HepG2 (cell line): ENCODE measurements at regions not wholly inside any gene's neighbourhood (a gene's known extent, or its start where the extent isn't known, plus 50 kb on each side); places are given as distances from the start of the nearest gene placed in this dataset.

Experiments
- CTCF ChIP-seq: sonication (generic); formaldehyde crosslinking; IDR thresholded peaks from 2 replicates; pipeline ENCODE4 v1.5.0; 2020; ENCODE audit warnings: mild to moderate bottlenecking, missing genetic modification reagents, moderate library complexity
- EZH2 ChIP-seq: conservative IDR thresholded peaks from 2 replicates; pipeline ENCODE4 v1.6.1; 2012; ENCODE audit warnings: mild to moderate bottlenecking, low read depth, low read length, moderate library complexity
- NR2C2 ChIP-seq: sonication (generic); formaldehyde crosslinking; IDR thresholded peaks from 2 replicates; pipeline ENCODE4 v1.4.0; 2020; ENCODE audit warnings: missing genetic modification reagents, mild to moderate bottlenecking, moderate library complexity, borderline replicate concordance
- ZBTB7A ChIP-seq: sonication (generic); formaldehyde crosslinking; IDR thresholded peaks from 2 replicates; pipeline ENCODE4 v1.8.0; 2022; ENCODE audit warnings: mild to moderate bottlenecking, missing genetic modification reagents
- ZNF354B ChIP-seq: sonication (generic); formaldehyde crosslinking; IDR thresholded peaks from 2 replicates; pipeline ENCODE4 v1.8.0; 2022; ENCODE audit warnings: mild to moderate bottlenecking, missing genetic modification reagents
- ZNF564 ChIP-seq: sonication (generic); formaldehyde crosslinking; IDR thresholded peaks from 2 replicates; pipeline ENCODE4 v1.8.1; 2023; ENCODE audit warnings: mild to moderate bottlenecking, missing genetic modification reagents

DNA sequence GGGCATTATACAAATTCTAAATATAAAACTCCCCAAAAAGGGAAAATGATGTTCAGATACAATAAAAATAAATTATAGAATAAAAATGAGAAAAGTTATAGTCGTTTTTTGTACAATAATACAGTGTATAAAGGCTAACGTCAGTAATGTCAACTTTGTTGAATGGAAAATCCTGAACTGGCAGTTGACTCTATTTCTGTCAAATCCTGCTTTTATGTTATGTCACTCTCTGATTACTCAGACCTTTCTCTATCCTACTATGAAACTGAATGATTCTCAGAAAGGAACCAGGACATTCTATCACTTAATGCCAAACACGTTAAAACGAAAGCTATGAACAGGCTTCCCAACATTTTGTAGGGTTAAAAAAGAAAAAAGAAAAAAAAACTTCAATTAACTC lies 636.4 kb downstream of the USP25 start:
- no peak for TF ChIP-seq ZBTB7A
- TF ChIP-seq NR2C2 (CRISPR knock-in tag): no peak
- TF ChIP-seq ZNF354B: no peak
- TF ChIP-seq EZH2: no peak
- no peak for TF ChIP-seq ZNF564
- no peak for TF ChIP-seq CTCF
